Neural crest cell (in vitro differentiated cells): ENCODE measurements at regions not wholly inside any gene's neighbourhood (a gene's known extent, or its start where the extent isn't known, plus 50 kb on each side); places are given as distances from the start of the nearest gene placed in this dataset.

Experiments used
- DNase-seq: peaks from one replicate; pipeline ENCODE4 v3.0.0; 2021; ENCODE audit warnings: low read depth, mixed read lengths, low spot score
- H3K27ac Mint-ChIP-seq: one replicate; pipeline ENCODE4 v1.8.0; 2021; ENCODE audit warnings: mild to moderate bottlenecking, mixed read lengths; ENCODE audit not compliant: unreplicated experiment
- H3K27me3 Mint-ChIP-seq: 2 replicates; pipeline ENCODE4 v1.8.0; 2021; ENCODE audit warnings: low read depth, mild to moderate bottlenecking, mixed read lengths
- H3K36me3 Mint-ChIP-seq: 2 replicates; pipeline ENCODE4 v1.8.0; 2021; ENCODE audit warnings: low read depth, mild to moderate bottlenecking, mixed read lengths
- H3K4me1 Mint-ChIP-seq: 2 replicates; pipeline ENCODE4 v1.8.0; 2021; ENCODE audit warnings: mixed read lengths
- H3K4me3 Mint-ChIP-seq: one replicate; pipeline ENCODE4 v1.8.0; 2021; ENCODE audit warnings: mild to moderate bottlenecking, mixed read lengths
- H3K9me3 Mint-ChIP-seq: 2 replicates; pipeline ENCODE4 v1.8.0; 2021; ENCODE audit warnings: mixed read lengths
- CTCF ChIP-seq: fragments of 200-600 bp; sonication (generic); conservative IDR thresholded peaks from 2 replicates; pipeline ENCODE4 v1.5.0; 2021; ENCODE audit warnings: antibody characterized with exemption, mild to moderate bottlenecking

- Mint-ChIP-seq H3K36me3 (no peaks in the 10 kb centered on the region), H3K27ac (no peak overlapping the region), H3K27me3 (no peaks in the 10 kb centered on the region), H3K9me3 (no peaks in the 10 kb centered on the region), H3K4me3 (no peak overlapping the region), H3K4me1 (no peaks in the 10 kb centered on the region)
- TF ChIP-seq CTCF, result no peak
- no peak for DNase-seq
These were observed 325.9 kb upstream of the LINC00305 start for GRCh38 chr18:64474773-64475172.

- no peaks in the 10 kb centered on the region for H3K4me1 Mint-ChIP-seq
These were observed 325.4 kb upstream of the LINC00305 start for GRCh38 chr18:64474255-64474654.

GRCh38 chr18:64449434-64449833 lies 300.5 kb upstream of the LINC00305 start:
- H3K27me3 Mint-ChIP-seq, result no peaks in the 10 kb centered on the region
- TF ChIP-seq CTCF, result no peak
- DNase-seq, result no peak
- peaks cover 5% of the 10 kb centered on the region for H3K9me3 Mint-ChIP-seq
- H3K4me3 Mint-ChIP-seq, result no peak overlapping the region
- no peaks in the 10 kb centered on the region for H3K4me1 Mint-ChIP-seq
- H3K27ac Mint-ChIP-seq, result no peak overlapping the region
- no peaks in the 10 kb centered on the region for H3K36me3 Mint-ChIP-seq

More at GRCh38 chr18:64474255-64474654, 325.4 kb upstream of the LINC00305 start:
- DNase-seq, result no peak
- H3K27ac Mint-ChIP-seq, result no peak overlapping the region
- no peaks in the 10 kb centered on the region for H3K36me3 Mint-ChIP-seq
- no peaks in the 10 kb centered on the region for H3K9me3 Mint-ChIP-seq
- TF ChIP-seq CTCF, result no peak
- no peak overlapping the region for H3K4me3 Mint-ChIP-seq
- H3K27me3 Mint-ChIP-seq, result no peaks in the 10 kb centered on the region

GRCh38 chr18:64444819-64445218 lies 295.9 kb upstream of the LINC00305 start:
- H3K9me3 Mint-ChIP-seq, result no peaks in the 10 kb centered on the region
- H3K4me3 Mint-ChIP-seq, result no peak overlapping the region
- H3K27me3 Mint-ChIP-seq, result no peaks in the 10 kb centered on the region
- no peaks in the 10 kb centered on the region for H3K36me3 Mint-ChIP-seq
- no peak for TF ChIP-seq CTCF
- DNase-seq, result no peak
- H3K27ac Mint-ChIP-seq, result no peak overlapping the region
- no peaks in the 10 kb centered on the region for H3K4me1 Mint-ChIP-seq

DNA sequence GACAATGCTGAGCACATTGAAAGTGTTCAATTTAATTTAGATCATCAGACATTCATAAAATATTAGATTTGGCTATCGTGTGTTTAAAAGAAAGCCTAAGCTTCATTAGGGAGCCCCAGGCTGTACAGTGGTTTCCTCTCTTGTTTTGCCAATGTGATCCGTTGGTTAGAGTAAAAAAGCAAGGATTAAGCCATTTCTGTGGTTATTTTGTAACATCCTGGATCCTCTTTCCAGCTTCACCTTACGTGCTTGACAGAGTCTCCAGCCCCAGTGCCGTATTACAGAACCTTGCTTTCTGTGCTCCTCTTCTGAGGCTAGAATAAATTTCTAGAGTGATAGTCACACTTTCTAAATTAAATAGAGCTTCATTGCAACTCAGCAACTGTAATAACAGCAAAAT lies 289.3 kb upstream of the LINC00305 start:
- H3K27ac Mint-ChIP-seq, result no peak overlapping the region
- no peak overlapping the region for H3K4me3 Mint-ChIP-seq
- no peak for DNase-seq
- H3K4me1 Mint-ChIP-seq, result no peaks in the 10 kb centered on the region
- peaks cover 3% of the 10 kb centered on the region for H3K36me3 Mint-ChIP-seq
- H3K9me3 Mint-ChIP-seq, result peaks cover 12% of the 10 kb centered on the region
- TF ChIP-seq CTCF, result no peak
- no peaks in the 10 kb centered on the region for H3K27me3 Mint-ChIP-seq

GRCh38 chr18:64436111-64436510 lies 287.2 kb upstream of the LINC00305 start:
- no peak for DNase-seq
- Mint-ChIP-seq H3K27me3 (no peaks in the 10 kb centered on the region), H3K4me3 (no peak overlapping the region), H3K9me3 (peaks cover 12% of the 10 kb centered on the region), H3K27ac (no peak overlapping the region), H3K4me1 (no peaks in the 10 kb centered on the region), H3K36me3 (peaks cover 3% of the 10 kb centered on the region)
- TF ChIP-seq CTCF, result no peak
